ENCODE measurements at regions not wholly inside any gene's neighbourhood (a gene's known extent, or its start where the extent isn't known, plus 50 kb on each side); places are given as distances from the start of the nearest gene placed in this dataset.
"Not testable (repeated sequence)": the region's sequence is repeated elsewhere in the genome, so short reads cannot be mapped to it uniquely, and the experiment has no call there.

- Histone ChIP-seq H3K27me3 (no peaks in the 10 kb centered on the region), H3K9me3 (no peaks in the 10 kb centered on the region)
- intact Hi-C loops (cut with DNase I): no loop called here
Observed at GRCh38 chr11:82523141-82523540, 210.5 kb downstream of the FAM181B start.

GRCh38 chr11:82521427-82521826, 212.2 kb downstream of the FAM181B start:
- TF ChIP-seq EP300 (IDR thresholded peaks at IDR 0.05): no peak
- TF ChIP-seq CTCF (IDR thresholded peaks at IDR 0.05): no peak
- TF ChIP-seq POLR2A (IDR thresholded peaks at IDR 0.05): no peak

More at GRCh38 chr11:82523141-82523540, 210.5 kb downstream of the FAM181B start:
- DNase-seq: peak; percentile 18 to 56 (median 26)
- Histone ChIP-seq H3K36me3 (no peaks in the 10 kb centered on the region), H3K27ac (no peak overlapping the region), H3K4me1 (ENCODE audit: insufficient read depth) (no peaks in the 10 kb centered on the region), H3K4me3 (no peak overlapping the region)
- WGBS, 3 donors: 39 to 45% (median 45%) methylated on average over 4 of the region's 4 CpGs
- TF ChIP-seq EP300 (IDR thresholded peaks at IDR 0.05) (no peak), CTCF (IDR thresholded peaks at IDR 0.05) (no peak), POLR2A (IDR thresholded peaks at IDR 0.05) (no peak)

GRCh38 chr11:82507288-82507687, 226.4 kb downstream of the FAM181B start:
- DNase-seq: no peak
- TF ChIP-seq POLR2A (IDR thresholded peaks at IDR 0.05) (no peak), EP300 (IDR thresholded peaks at IDR 0.05) (no peak), CTCF (IDR thresholded peaks at IDR 0.05) (no peak)
- Histone ChIP-seq H3K36me3 (no peaks in the 10 kb centered on the region), H3K27ac (no peak overlapping the region), H3K9me3 (no peaks in the 10 kb centered on the region), H3K27me3 (no peaks in the 10 kb centered on the region), H3K4me1 (ENCODE audit: insufficient read depth) (no peaks in the 10 kb centered on the region), H3K4me3 (no peak overlapping the region)
- intact Hi-C loops (cut with DNase I): no loop called here
- WGBS, 3 donors: 61 to 79% (median 62%) methylated on average over 6 of the region's 6 CpGs

More at GRCh38 chr11:82521427-82521826, 212.2 kb downstream of the FAM181B start:
- DNase-seq: no peak
- 21 to 55% (median 41%) methylated on average over 3 of the region's 3 CpGs for WGBS, 3 donors
- H3K4me3 ChIP-seq: no peak overlapping the region
- intact Hi-C loops (cut with DNase I): no loop called here
- H3K27ac ChIP-seq: no peak overlapping the region
- H3K36me3 ChIP-seq: no peaks in the 10 kb centered on the region
- H3K4me1 ChIP-seq (ENCODE audit: insufficient read depth): no peaks in the 10 kb centered on the region
- H3K9me3 ChIP-seq: no peaks in the 10 kb centered on the region
- H3K27me3 ChIP-seq: no peaks in the 10 kb centered on the region

GRCh38 chr11:82505379-82505778, 228.3 kb downstream of the FAM181B start:
- H3K4me1 ChIP-seq (ENCODE audit: insufficient read depth): no peaks in the 10 kb centered on the region
- H3K9me3 ChIP-seq: no peaks in the 10 kb centered on the region
- DNase-seq: no peak
- H3K27me3 ChIP-seq: no peaks in the 10 kb centered on the region
- TF ChIP-seq CTCF (IDR thresholded peaks at IDR 0.05) (no peak), EP300 (IDR thresholded peaks at IDR 0.05) (no peak), POLR2A (IDR thresholded peaks at IDR 0.05) (no peak)
- no peaks in the 10 kb centered on the region for H3K36me3 ChIP-seq
- no peak overlapping the region for H3K4me3 ChIP-seq
- intact Hi-C loops (cut with DNase I): no loop called here
- WGBS, 3 donors: 51 to 59% (median 55%) methylated on average over 3 of the region's 3 CpGs
- no peak overlapping the region for H3K27ac ChIP-seq

GRCh38 chr11:82501174-82501573, 232.5 kb downstream of the FAM181B start:
- H3K4me3 ChIP-seq; H3K27ac ChIP-seq; H3K9me3 ChIP-seq; H3K27me3 ChIP-seq; H3K36me3 ChIP-seq; DNase-seq; intact Hi-C loops (cut with DNase I); H3K4me1 ChIP-seq (ENCODE audit: insufficient read depth): not testable (repeated sequence)
- WGBS, 3 donors: 97 to 98% (median 98%) methylated on average over 17 to 26 of the region's 26 CpGs
